H1 (cell line): ENCODE measurements at regions not wholly inside any gene's neighbourhood (a gene's known extent, or its start where the extent isn't known, plus 50 kb on each side); places are given as distances from the start of the nearest gene placed in this dataset.

Experiments
- CTCF ChIA-PET: fragments of 300-600 bp; sonication (Branson Sonifier 250); formaldehyde crosslinking; loops from one replicate; lab custom pipeline; 2021; ENCODE audit not compliant: partially characterized antibody; lab: Charles Lee
- POLR2A ChIA-PET: fragments of 300-600 bp; sonication (Branson Sonifier 250); formaldehyde crosslinking; loops from one replicate; lab custom pipeline; 2021; ENCODE audit warnings: inconsistent platforms; ENCODE audit not compliant: partially characterized antibody; lab: Charles Lee
- DNase-seq, 2 experiments: peaks; one replicate each; pipeline versions ENCODE4 v3.0.0 to v3.0.0-alpha.2; 2010 to 2022; ENCODE audit warnings: low spot score in 2 of 2, low read depth in 1 of 2, mixed read lengths in 1 of 2
- FAIRE-seq: peaks from 2 replicates; lab custom pipeline; 2011; peaks lifted over from hg19 to GRCh38; lab: Jason Lieb, UNC
- H2AFZ ChIP-seq: 2 replicates; pipeline ENCODE4 v1.8.1; 2012; ENCODE audit warnings: low read length, inconsistent platforms
- H2AK5ac ChIP-seq: 2 replicates; pipeline ENCODE4 v1.6.1; 2013; ENCODE audit warnings: low read depth, low read length
- H2BK120ac ChIP-seq: replicated peaks from 2 replicates; pipeline ENCODE3; 2013; ENCODE audit warnings: low read depth, low read length, inconsistent platforms
- H2BK12ac ChIP-seq: 2 replicates; pipeline ENCODE4 v1.6.1; 2013; ENCODE audit warnings: low read depth, low read length
- H2BK15ac ChIP-seq: 2 replicates; pipeline ENCODE4 v1.6.1; 2013; ENCODE audit warnings: low read length
- H2BK20ac ChIP-seq: 2 replicates; pipeline ENCODE4 v1.6.1; 2013; ENCODE audit warnings: low read length
- H2BK5ac ChIP-seq: 2 replicates; pipeline ENCODE4 v1.6.1; 2013; ENCODE audit warnings: low read depth, low read length
- H3K14ac ChIP-seq: 2 replicates; pipeline ENCODE4 v1.6.1; 2013; ENCODE audit warnings: inconsistent platforms; ENCODE audit not compliant: insufficient read length
- H3K18ac ChIP-seq: 2 replicates; pipeline ENCODE4 v1.6.1; 2013; ENCODE audit warnings: low read length; ENCODE audit errors: extremely low read depth
- H3K23ac ChIP-seq: 2 replicates; pipeline ENCODE4 v1.6.1; 2013; ENCODE audit warnings: inconsistent platforms; ENCODE audit not compliant: insufficient read length
- H3K23me2 ChIP-seq: 2 replicates; pipeline ENCODE4 v1.6.1; 2013; ENCODE audit warnings: low read depth, low read length
- H3K27ac ChIP-seq: 2 replicates; pipeline ENCODE4 v1.6.1; 2011; ENCODE audit warnings: low read depth, low read length, inconsistent platforms
- H3K27me3 ChIP-seq, 4 experiments: replicated peaks in 1 of 4; 1 replicate in 1 of 4; 2 replicates in 3 of 4; pipeline versions ENCODE4 v1.6.1 to v1.8.1; 2011 to 2013; ENCODE audit warnings: low read length in 3 of 4, mild to moderate bottlenecking in 3 of 4, inconsistent platforms in 2 of 4, mixed read lengths in 2 of 4, moderate library complexity in 1 of 4; ENCODE audit not compliant: control insufficient read depth in 3 of 4, insufficient read depth in 3 of 4; ENCODE audit errors: extremely low read depth in 1 of 4
- H3K36me3 ChIP-seq, 4 experiments: 2 replicates each; pipeline versions ENCODE4 v1.6.1 to v1.8.1; 2011 to 2013; ENCODE audit warnings: mild to moderate bottlenecking in 4 of 4, low read length in 3 of 4, moderate library complexity in 2 of 4, control low read depth in 1 of 4, inconsistent platforms in 1 of 4; ENCODE audit not compliant: insufficient read depth in 4 of 4, control insufficient read depth in 2 of 4
- H3K4ac ChIP-seq: replicated peaks from 2 replicates; pipeline ENCODE3; 2013; ENCODE audit warnings: low read length, low read depth, mixed read lengths, inconsistent platforms; ENCODE audit not compliant: insufficient read length
- H3K4me1 ChIP-seq, 4 experiments: replicated peaks in 1 of 4; 1 replicate in 1 of 4; 2 replicates in 3 of 4; pipeline versions ENCODE4 v1.6.1 to v1.8.1; 2011 to 2013; ENCODE audit warnings: low read length in 3 of 4, inconsistent platforms in 2 of 4, mixed read lengths in 1 of 4; ENCODE audit not compliant: insufficient read depth in 4 of 4, control insufficient read depth in 3 of 4
- H3K4me2 ChIP-seq, 2 experiments: 2 replicates each; pipeline versions ENCODE4 v1.6.1 to v1.8.1; 2011 to 2013; ENCODE audit warnings: low read depth in 2 of 2, low read length in 2 of 2, control low read depth in 1 of 2, inconsistent platforms in 1 of 2, mild to moderate bottlenecking in 1 of 2; ENCODE audit not compliant: insufficient read depth in 1 of 2
- H3K4me3 ChIP-seq, 4 experiments: fragments of 200-600, 300-600 bp in 1 of 4; sonication (generic), shearing (Covaris generic), sonication (Bioruptor Twin) in 1 of 4; 2 replicates each; pipeline versions ENCODE4 v1.5.1 to v1.8.1; 2011 to 2016; ENCODE audit warnings: low read length in 4 of 4, low read depth in 3 of 4, control low read depth in 2 of 4, inconsistent platforms in 2 of 4, mild to moderate bottlenecking in 2 of 4, mixed read lengths in 1 of 4, moderate library complexity in 1 of 4; ENCODE audit not compliant: insufficient read depth in 2 of 4; ENCODE audit errors: extremely low read depth in 1 of 4
- H3K56ac ChIP-seq: replicated peaks from 2 replicates; pipeline ENCODE3; 2013; ENCODE audit warnings: low read depth, mild to moderate bottlenecking, mixed read lengths, low read length, inconsistent platforms; ENCODE audit not compliant: insufficient read length
- H3K79me1 ChIP-seq: 2 replicates; pipeline ENCODE4 v1.6.1; 2013; ENCODE audit warnings: low read depth, low read length, control low read depth
- H3K79me2 ChIP-seq, 2 experiments: 2 replicates each; pipeline versions ENCODE4 v1.6.1 to v1.8.1; 2012 to 2013; ENCODE audit warnings: low read length in 2 of 2, mild to moderate bottlenecking in 2 of 2, inconsistent platforms in 1 of 2; ENCODE audit not compliant: insufficient read depth in 2 of 2, control insufficient read depth in 1 of 2
- H3K9ac ChIP-seq, 4 experiments: replicated peaks in 1 of 4; 1 replicate in 1 of 4; 2 replicates in 3 of 4; pipeline versions ENCODE4 v1.6.1 to v1.8.1; 2011 to 2013; ENCODE audit warnings: low read depth in 3 of 4, low read length in 3 of 4, control low read depth in 2 of 4, mild to moderate bottlenecking in 2 of 4, moderate library complexity in 2 of 4, inconsistent platforms in 1 of 4; ENCODE audit errors: extremely low read depth in 1 of 4
- H3K9me3 ChIP-seq, 2 experiments: 2 replicates each; pipeline versions ENCODE4 v1.6.1 to v1.8.1; 2012 to 2013; ENCODE audit warnings: mild to moderate bottlenecking in 2 of 2, moderate library complexity in 2 of 2, control low read depth in 1 of 2, inconsistent platforms in 1 of 2, low read depth in 1 of 2, low read length in 1 of 2, mixed read lengths in 1 of 2; ENCODE audit not compliant: insufficient read depth in 2 of 2
- H4K20me1 ChIP-seq, 2 experiments: replicated peaks in 1 of 2; 2 replicates each; pipeline versions ENCODE3 to v1.8.1; 2011 to 2013; ENCODE audit warnings: inconsistent platforms in 2 of 2, low read length in 2 of 2, mild to moderate bottlenecking in 1 of 2; ENCODE audit not compliant: insufficient read depth in 2 of 2, control insufficient read depth in 1 of 2
- H4K5ac ChIP-seq: 2 replicates; pipeline ENCODE4 v1.6.1; 2013; ENCODE audit warnings: low read length, low read depth, mixed read lengths, inconsistent platforms; ENCODE audit not compliant: insufficient read length
- H4K8ac ChIP-seq: 2 replicates; pipeline ENCODE4 v1.8.0; 2013; ENCODE audit warnings: mild to moderate bottlenecking, moderate library complexity, low read length, inconsistent platforms; ENCODE audit not compliant: insufficient read depth; ENCODE audit errors: extremely low read depth
- H4K91ac ChIP-seq: replicated peaks from 2 replicates; pipeline ENCODE3; 2013; ENCODE audit warnings: low read length, mixed read lengths, inconsistent platforms; ENCODE audit not compliant: insufficient read length
- SRF ChIP-seq: IDR thresholded peaks from 2 replicates; pipeline ENCODE4 v1.6.1; 2011; ENCODE audit warnings: mild to moderate bottlenecking, low read depth, low read length, moderate library complexity
- WGBS, 2 experiments: shearing (Covaris generic) in 1 of 2; methylation state at CpG; one replicate each; pipeline versions ENCODE4 v1.1.6 to v1.1.7; 2013 to 2015; ENCODE audit warnings: low lambda C conversion rate in 2 of 2, mixed read lengths in 2 of 2, inconsistent platforms in 1 of 2, low coverage in 1 of 2, missing lambda C conversion rate in 1 of 2; ENCODE audit not compliant: insufficient replicate concordance in 2 of 2, insufficient coverage in 1 of 2, insufficient read length in 1 of 2; ENCODE audit errors: extremely low coverage in 1 of 2, missing lambda C conversion rate in 1 of 2; 5-methylcytosine and 5-hydroxymethylcytosine counted together

GRCh38 chr3:70738291-70738681 lies 425.8 kb upstream of the MDFIC2 start:
- Histone ChIP-seq H3K18ac (no peak overlapping the region), H3K4me2 (no peak overlapping the region), H2BK120ac (no peak overlapping the region), H3K4me3 (no peak overlapping the region), H4K5ac (no peak overlapping the region), H3K56ac (no peak overlapping the region), H3K27ac (no peak overlapping the region), H4K91ac (no peak overlapping the region), H3K14ac (no peak overlapping the region), H2BK15ac (no peak overlapping the region), H3K4ac (no peak overlapping the region), H2BK20ac (no peak overlapping the region), H2AFZ (0 out of 2 replicates have a peak overlapping the region, but pooled peaks have one; percentile 26), H4K8ac (no peak overlapping the region), H3K9me3 (no peaks in the 10 kb centered on the region), H3K36me3 (no peaks in the 10 kb centered on the region), H3K79me2 (no peaks in the 10 kb centered on the region), H3K9ac (no peak overlapping the region), H3K23ac (no peak overlapping the region), H3K27me3 (no peaks in the 10 kb centered on the region), H4K20me1 (no peaks in the 10 kb centered on the region), H2AK5ac (no peak overlapping the region), H3K79me1 (no peaks in the 10 kb centered on the region), H3K4me1 (peaks cover 0 to 2% (median 0%) of the 10 kb centered on the region in 4 experiments; a peak in 1 of 7 replicates), H3K23me2 (no peaks in the 10 kb centered on the region), H2BK5ac (no peak overlapping the region), H2BK12ac (no peak overlapping the region)
- DNase-seq (no peak), FAIRE-seq (no peak)
- WGBS, 2 experiments = 88% methylated on average over 4 of the region's 4 CpGs; no CpG with 5 or more reads in 1 of the 2 experiments
- ChIA-PET CTCF (no interaction called here), POLR2A (no interaction called here)
- TF ChIP-seq SRF = no peak
